NCI-H82 (cell line): ENCODE measurements at regions not wholly inside any gene's neighbourhood (a gene's known extent, or its start where the extent isn't known, plus 50 kb on each side); places are given as distances from the start of the nearest gene placed in this dataset.
"Not testable (repeated sequence)": the region's sequence is repeated elsewhere in the genome, so short reads cannot be mapped to it uniquely, and the experiment has no call there.

Experiments used
- DNase-seq: peaks from one replicate; lab custom pipeline; 2025; lab: John Stamatoyannopoulos, UW

GRCh38 chr10:100638969-100639368, 103.2 kb downstream of the HIF1AN start:
- DNase-seq, result not testable (repeated sequence)

GRCh38 chr10:100642295-100642994, 102.9 kb upstream of the PAX2 start:
- no peak for DNase-seq

GRCh38 chr10:100645091-100645490, 100.3 kb upstream of the PAX2 start:
- no peak for DNase-seq

- no peak for DNase-seq
Measured at GRCh38 chr10:100645613-100646392, 99.6 kb upstream of the PAX2 start.

- no peak for DNase-seq
Measured at GRCh38 chr10:100647928-100648327, 97.5 kb upstream of the PAX2 start.

- no peak for DNase-seq
Measured at GRCh38 chr10:100650693-100651092, 94.7 kb upstream of the PAX2 start.

GRCh38 chr10:100651099-100651498, 94.3 kb upstream of the PAX2 start:
- DNase-seq, result not testable (repeated sequence)

- DNase-seq, result no peak
Measured at GRCh38 chr10:100651916-100652315, 93.5 kb upstream of the PAX2 start.

- no peak for DNase-seq
Measured at GRCh38 chr10:100652406-100653135, 92.8 kb upstream of the PAX2 start.

- DNase-seq, result no peak
Measured at GRCh38 chr10:100653238-100653956, 92.0 kb upstream of the PAX2 start.

- DNase-seq, result peak; percentile 50
Measured at GRCh38 chr10:100653957-100654781, 91.2 kb upstream of the PAX2 start.

GRCh38 chr10:100654782-100655325, 90.5 kb upstream of the PAX2 start:
- DNase-seq, result peak; percentile 42

GRCh38 chr10:100655326-100655759, 90.0 kb upstream of the PAX2 start:
- peak; percentile 42 for DNase-seq

GRCh38 chr10:100655760-100656421, 89.5 kb upstream of the PAX2 start:
- DNase-seq, result peak; percentile 14

GRCh38 chr10:100656454-100656853, 88.9 kb upstream of the PAX2 start:
- DNase-seq, result peak; percentile 11

GRCh38 chr10:100658269-100658668, 87.1 kb upstream of the PAX2 start:
- DNase-seq, result no peak

- DNase-seq, result no peak
Measured at GRCh38 chr10:100659361-100660098, 85.9 kb upstream of the PAX2 start.

- no peak for DNase-seq
Measured at GRCh38 chr10:100660365-100660764, 85.0 kb upstream of the PAX2 start.

- DNase-seq, result no peak
Measured at GRCh38 chr10:100660945-100661344, 84.4 kb upstream of the PAX2 start.

- DNase-seq, result no peak
Measured at GRCh38 chr10:100661520-100661919, 83.9 kb upstream of the PAX2 start.
